ENCODE measurements at regions not wholly inside any gene's neighbourhood (a gene's known extent, or its start where the extent isn't known, plus 50 kb on each side); places are given as distances from the start of the nearest gene placed in this dataset.

DNA sequence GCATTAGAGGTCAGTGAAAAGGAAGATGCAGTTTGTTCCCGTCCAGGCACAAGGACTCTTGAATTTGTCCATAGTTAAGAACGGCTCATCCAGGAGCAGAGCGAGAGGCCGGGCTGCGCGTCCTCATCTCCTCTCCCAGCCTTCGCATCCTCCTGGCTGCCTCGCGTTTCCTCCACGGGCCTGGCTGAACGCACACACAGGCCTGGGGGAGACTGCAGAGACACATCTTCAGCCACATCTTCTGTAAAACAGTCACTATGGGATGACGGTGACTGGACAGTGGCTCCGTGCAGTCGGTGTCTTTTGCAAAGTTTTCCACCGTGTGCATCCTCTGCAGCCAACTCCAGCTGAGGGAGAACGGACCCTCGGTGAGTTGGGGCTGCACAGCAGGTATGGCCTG, 89.7 kb downstream of the PSMG1 start:
- ChIA-PET POLR2A (no interaction called here), CTCF (no interaction called here), RAD21 (ENCODE audit: unreplicated experiment) (no interaction called here), SMC1A (ENCODE audit: uncharacterized antibody, unreplicated experiment) (no interaction called here)
- H3K79me2 ChIP-seq (ENCODE audit: control insufficient read depth, insufficient read depth, low read length) = no peaks in the 10 kb centered on the region
- BruUV-seq (replicated peaks) = no TSS peak
- FAIRE-seq (no peak), ATAC-seq (no peak), DNase-seq (ENCODE audit: low read depth, low spot score) (no peak)
- no peaks in the 10 kb centered on the region for H3K36me3 ChIP-seq (ENCODE audit: control insufficient read depth in 2 of 2, insufficient read depth in 2 of 2, low read length in 1 of 2)
- no peak overlapping the region for H3K4me3 ChIP-seq
- TF ChIP-seq SIX5 (IDR thresholded peaks at IDR 0.05; ENCODE audit: low read depth, low read length, severe bottlenecking) (no peak), SUZ12 (IDR thresholded peaks at IDR 0.05; ENCODE audit: unreplicated experiment) (no peak), IRF3 (IDR thresholded peaks at IDR 0.05) (no peak), CBX3 (IDR thresholded peaks at IDR 0.05; ENCODE audit: borderline replicate concordance, low read depth) (no peak), FOXK2 (IDR thresholded peaks at IDR 0.05) (no peak), POLR2AphosphoS5 (IDR thresholded peaks at IDR 0.05; ENCODE audit: low read length) (no peak), SREBF2 (IDR thresholded peaks at IDR 0.05; ENCODE audit: low read length) (no peak), NFYB (IDR thresholded peaks at IDR 0.05; ENCODE audit: insufficient read depth, low read depth, low read length) (no peak), ASH2L (IDR thresholded peaks at IDR 0.05; ENCODE audit: borderline replicate concordance, low read depth) (no peak)
- TF ChIP-seq, protein P1, sequence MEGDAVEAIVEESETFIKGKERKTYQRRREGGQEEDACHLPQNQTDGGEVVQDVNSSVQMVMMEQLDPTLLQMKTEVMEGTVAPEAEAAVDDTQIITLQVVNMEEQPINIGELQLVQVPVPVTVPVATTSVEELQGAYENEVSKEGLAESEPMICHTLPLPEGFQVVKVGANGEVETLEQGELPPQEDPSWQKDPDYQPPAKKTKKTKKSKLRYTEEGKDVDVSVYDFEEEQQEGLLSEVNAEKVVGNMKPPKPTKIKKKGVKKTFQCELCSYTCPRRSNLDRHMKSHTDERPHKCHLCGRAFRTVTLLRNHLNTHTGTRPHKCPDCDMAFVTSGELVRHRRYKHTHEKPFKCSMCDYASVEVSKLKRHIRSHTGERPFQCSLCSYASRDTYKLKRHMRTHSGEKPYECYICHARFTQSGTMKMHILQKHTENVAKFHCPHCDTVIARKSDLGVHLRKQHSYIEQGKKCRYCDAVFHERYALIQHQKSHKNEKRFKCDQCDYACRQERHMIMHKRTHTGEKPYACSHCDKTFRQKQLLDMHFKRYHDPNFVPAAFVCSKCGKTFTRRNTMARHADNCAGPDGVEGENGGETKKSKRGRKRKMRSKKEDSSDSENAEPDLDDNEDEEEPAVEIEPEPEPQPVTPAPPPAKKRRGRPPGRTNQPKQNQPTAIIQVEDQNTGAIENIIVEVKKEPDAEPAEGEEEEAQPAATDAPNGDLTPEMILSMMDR (IDR thresholded peaks at IDR 0.05 in 2 of 3, conservative IDR thresholded peaks at IDR 0.05 in 1 of 3; ENCODE audit: control insufficient read depth in 2 of 3, extremely low read depth in 1 of 3, insufficient read depth in 1 of 3, low read depth in 3 of 3, low read length in 3 of 3) = no peak
- WGBS (ENCODE audit: insufficient coverage, insufficient replicate concordance, low lambda C conversion rate, missing lambda C conversion rate) = 73% methylated on average over 17 of the region's 17 CpGs
- H3K27ac ChIP-seq (ENCODE audit: control insufficient read depth, insufficient read depth) = no peak overlapping the region
- H2AFZ ChIP-seq (ENCODE audit: control insufficient read depth, low read depth, low read length) = no peak overlapping the region
- no peaks in the 10 kb centered on the region for H3K27me3 ChIP-seq (replicated peaks in 1 of 2; ENCODE audit: control insufficient read depth in 2 of 2, insufficient read depth in 2 of 2, low read length in 1 of 2)
- H4K20me1 ChIP-seq (ENCODE audit: control insufficient read depth, insufficient read depth) = no peaks in the 10 kb centered on the region; the same call in 1 of the 2 replicates
- no peaks in the 10 kb centered on the region for H3K9me3 ChIP-seq (replicated peaks; ENCODE audit: control insufficient read depth, insufficient read depth, low read length)
- intact Hi-C loops (cut with micrococcal nuclease; ENCODE audit: unreplicated experiment) (no loop called here), in situ Hi-C loops (cut with MboI) (loop anchor here (10.0 kb wide), 1 partner anchor 59 kb away; no protein-coding TSS in a partner anchor)
- no peak overlapping the region for H3K9ac ChIP-seq (ENCODE audit: control insufficient read depth, insufficient read depth, low read length)
- H3K4me1 ChIP-seq (ENCODE audit: control insufficient read depth, insufficient read depth, low read length) = no peaks in the 10 kb centered on the region
- H3K4me2 ChIP-seq (ENCODE audit: control insufficient read depth, insufficient read depth) = no peak overlapping the region

All from GM12878 (cell line).